ENCODE measurements at regions not wholly inside any gene's neighbourhood (a gene's known extent, or its start where the extent isn't known, plus 50 kb on each side); places are given as distances from the start of the nearest gene placed in this dataset.

DNA sequence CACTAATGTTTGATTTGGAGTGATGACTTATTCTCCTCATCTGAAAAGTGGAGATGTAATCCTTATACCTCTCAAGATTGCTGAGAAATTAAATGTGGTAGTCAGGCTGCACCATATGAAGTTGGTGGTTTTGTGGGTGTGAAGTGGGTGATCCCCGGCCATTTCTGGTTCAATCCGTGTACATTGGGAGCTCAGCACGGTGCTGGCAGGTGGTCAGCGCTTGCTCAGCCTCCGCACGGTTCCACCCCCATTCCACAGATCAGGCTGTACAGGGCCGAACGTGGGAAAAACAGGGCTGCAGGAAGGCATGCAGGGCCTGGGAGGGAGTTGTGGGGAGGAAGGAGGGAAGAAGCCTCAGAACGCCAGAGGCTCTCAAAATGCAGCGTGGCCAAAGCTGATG, 198.3 kb downstream of the INO80D start:
- ChIA-PET CTCF (no interaction called here), POLR2A (no interaction called here)
- Histone ChIP-seq H3K27ac (ENCODE audit: low read length) (no peak overlapping the region), H3K4me1 (ENCODE audit: control insufficient read depth, insufficient read depth, low read length) (no peaks in the 10 kb centered on the region), H3K36me3 (ENCODE audit: control insufficient read depth, insufficient read depth, low read length) (no peaks in the 10 kb centered on the region), H3K4me3 (ENCODE audit: low read depth in 2 of 2, low read length in 2 of 2) (no peak overlapping the region), H3K27me3 (ENCODE audit: control insufficient read depth, insufficient read depth, low read length) (no peaks in the 10 kb centered on the region; the same call in 1 of the 2 replicates), H3K9me3 (ENCODE audit: control insufficient read depth, insufficient read depth, low read depth, low read length) (no peaks in the 10 kb centered on the region)
- intact Hi-C loops (cut with micrococcal nuclease; ENCODE audit: unreplicated experiment): no loop called here
- ATAC-seq (no peak), DNase-seq (ENCODE audit: low read depth, low spot score) (no peak)
- in situ Hi-C loops (cut with HindIII; ENCODE audit: low pct_unique_long_range_greater_than_20kb, low sequenced_read_pairs): no loop called here
- no TSS peak for BruUV-seq (replicated peaks)
- TF ChIP-seq POLR2AphosphoS5 (IDR thresholded peaks at IDR 0.05; ENCODE audit: low read depth, low read length): no peak
- TF ChIP-seq, protein P1, sequence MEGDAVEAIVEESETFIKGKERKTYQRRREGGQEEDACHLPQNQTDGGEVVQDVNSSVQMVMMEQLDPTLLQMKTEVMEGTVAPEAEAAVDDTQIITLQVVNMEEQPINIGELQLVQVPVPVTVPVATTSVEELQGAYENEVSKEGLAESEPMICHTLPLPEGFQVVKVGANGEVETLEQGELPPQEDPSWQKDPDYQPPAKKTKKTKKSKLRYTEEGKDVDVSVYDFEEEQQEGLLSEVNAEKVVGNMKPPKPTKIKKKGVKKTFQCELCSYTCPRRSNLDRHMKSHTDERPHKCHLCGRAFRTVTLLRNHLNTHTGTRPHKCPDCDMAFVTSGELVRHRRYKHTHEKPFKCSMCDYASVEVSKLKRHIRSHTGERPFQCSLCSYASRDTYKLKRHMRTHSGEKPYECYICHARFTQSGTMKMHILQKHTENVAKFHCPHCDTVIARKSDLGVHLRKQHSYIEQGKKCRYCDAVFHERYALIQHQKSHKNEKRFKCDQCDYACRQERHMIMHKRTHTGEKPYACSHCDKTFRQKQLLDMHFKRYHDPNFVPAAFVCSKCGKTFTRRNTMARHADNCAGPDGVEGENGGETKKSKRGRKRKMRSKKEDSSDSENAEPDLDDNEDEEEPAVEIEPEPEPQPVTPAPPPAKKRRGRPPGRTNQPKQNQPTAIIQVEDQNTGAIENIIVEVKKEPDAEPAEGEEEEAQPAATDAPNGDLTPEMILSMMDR (IDR thresholded peaks at IDR 0.05): no peak
- no peak for TF ChIP-seq SIN3A (IDR thresholded peaks at IDR 0.05; ENCODE audit: borderline replicate concordance, insufficient read depth, low read depth, low read length)
- TF ChIP-seq, protein P2, sequence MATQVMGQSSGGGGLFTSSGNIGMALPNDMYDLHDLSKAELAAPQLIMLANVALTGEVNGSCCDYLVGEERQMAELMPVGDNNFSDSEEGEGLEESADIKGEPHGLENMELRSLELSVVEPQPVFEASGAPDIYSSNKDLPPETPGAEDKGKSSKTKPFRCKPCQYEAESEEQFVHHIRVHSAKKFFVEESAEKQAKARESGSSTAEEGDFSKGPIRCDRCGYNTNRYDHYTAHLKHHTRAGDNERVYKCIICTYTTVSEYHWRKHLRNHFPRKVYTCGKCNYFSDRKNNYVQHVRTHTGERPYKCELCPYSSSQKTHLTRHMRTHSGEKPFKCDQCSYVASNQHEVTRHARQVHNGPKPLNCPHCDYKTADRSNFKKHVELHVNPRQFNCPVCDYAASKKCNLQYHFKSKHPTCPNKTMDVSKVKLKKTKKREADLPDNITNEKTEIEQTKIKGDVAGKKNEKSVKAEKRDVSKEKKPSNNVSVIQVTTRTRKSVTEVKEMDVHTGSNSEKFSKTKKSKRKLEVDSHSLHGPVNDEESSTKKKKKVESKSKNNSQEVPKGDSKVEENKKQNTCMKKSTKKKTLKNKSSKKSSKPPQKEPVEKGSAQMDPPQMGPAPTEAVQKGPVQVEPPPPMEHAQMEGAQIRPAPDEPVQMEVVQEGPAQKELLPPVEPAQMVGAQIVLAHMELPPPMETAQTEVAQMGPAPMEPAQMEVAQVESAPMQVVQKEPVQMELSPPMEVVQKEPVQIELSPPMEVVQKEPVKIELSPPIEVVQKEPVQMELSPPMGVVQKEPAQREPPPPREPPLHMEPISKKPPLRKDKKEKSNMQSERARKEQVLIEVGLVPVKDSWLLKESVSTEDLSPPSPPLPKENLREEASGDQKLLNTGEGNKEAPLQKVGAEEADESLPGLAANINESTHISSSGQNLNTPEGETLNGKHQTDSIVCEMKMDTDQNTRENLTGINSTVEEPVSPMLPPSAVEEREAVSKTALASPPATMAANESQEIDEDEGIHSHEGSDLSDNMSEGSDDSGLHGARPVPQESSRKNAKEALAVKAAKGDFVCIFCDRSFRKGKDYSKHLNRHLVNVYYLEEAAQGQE (IDR thresholded peaks at IDR 0.05; ENCODE audit: insufficient read depth in 1 of 2, low read depth in 2 of 2, low read length in 1 of 2): no peak
- no peak for TF ChIP-seq TCF7L2 (IDR thresholded peaks at IDR 0.05; ENCODE audit: low read depth, low read length)

DNA sequence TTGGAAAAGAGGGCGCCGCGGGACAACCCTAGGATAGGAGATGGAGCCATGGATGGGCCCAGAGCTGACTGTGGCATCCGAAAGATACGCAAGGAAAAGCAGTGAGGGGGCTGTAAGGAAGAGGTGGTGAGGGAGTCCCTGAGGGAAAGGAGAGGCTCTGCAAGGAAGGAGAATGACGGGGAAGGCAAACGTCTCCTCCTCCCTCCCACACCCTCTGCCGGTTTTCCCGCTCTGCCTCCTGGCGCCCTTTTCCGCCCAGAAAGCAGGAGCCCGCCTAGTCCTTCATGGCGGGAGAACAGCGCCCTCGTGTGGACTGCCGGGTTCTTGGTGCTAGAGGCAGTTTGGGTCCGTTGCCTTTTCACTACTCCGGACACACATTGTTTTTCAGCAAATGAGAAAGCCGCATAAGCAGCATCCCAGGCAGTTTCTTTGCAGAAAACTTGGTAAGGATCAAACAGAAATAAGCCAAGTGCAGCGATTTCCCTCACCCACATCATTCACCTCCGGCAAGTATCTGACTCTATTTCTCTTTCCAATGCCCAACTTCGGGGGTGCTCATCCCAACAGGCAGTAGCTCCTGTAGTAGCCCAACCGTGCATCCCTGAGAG, 200.4 kb downstream of the INO80D start:
- ChIA-PET POLR2A (no interaction called here), CTCF (interaction anchor here (0.5 to 1.6 kb wide), 3 partner anchors 46 to 110 kb away, joined by 3 to 8 read pairs (median 5); no protein-coding TSS in a partner anchor)
- in situ Hi-C loops (cut with HindIII; ENCODE audit: low pct_unique_long_range_greater_than_20kb, low sequenced_read_pairs): no loop called here

More for the DNA sequence above, 200.4 kb downstream of the INO80D start:
- no peaks in the 10 kb centered on the region for H3K4me1 ChIP-seq (ENCODE audit: control insufficient read depth, insufficient read depth, low read length)
- ATAC-seq: peak; percentile 99
- no peaks in the 10 kb centered on the region; the same call in 1 of the 2 replicates for H3K27me3 ChIP-seq (ENCODE audit: control insufficient read depth, insufficient read depth, low read length)
- intact Hi-C loops (cut with micrococcal nuclease; ENCODE audit: unreplicated experiment): loop anchor here (2.0 kb wide), 1 partner anchor 119 kb away; no protein-coding TSS in a partner anchor
- peak; percentile 30 for DNase-seq (ENCODE audit: low read depth, low spot score)
- TF ChIP-seq TCF7L2 (IDR thresholded peaks at IDR 0.05; ENCODE audit: low read depth, low read length) (no peak), SIN3A (IDR thresholded peaks at IDR 0.05; ENCODE audit: borderline replicate concordance, insufficient read depth, low read depth, low read length) (no peak), POLR2AphosphoS5 (IDR thresholded peaks at IDR 0.05; ENCODE audit: low read depth, low read length) (no peak)
- TF ChIP-seq, protein P2 (IDR thresholded peaks at IDR 0.05; ENCODE audit: insufficient read depth in 1 of 2, low read depth in 2 of 2, low read length in 1 of 2): no peak
- TF ChIP-seq, protein P1 (IDR thresholded peaks at IDR 0.05): peak; percentile 93
- H3K4me3 ChIP-seq (ENCODE audit: low read depth in 2 of 2, low read length in 2 of 2): no peak overlapping the region
- no peaks in the 10 kb centered on the region for H3K36me3 ChIP-seq (ENCODE audit: control insufficient read depth, insufficient read depth, low read length)
- no peak overlapping the region for H3K27ac ChIP-seq (ENCODE audit: low read length)
- H3K9me3 ChIP-seq (ENCODE audit: control insufficient read depth, insufficient read depth, low read depth, low read length): no peaks in the 10 kb centered on the region
- BruUV-seq (replicated peaks): no TSS peak

All from Panc1 (cell line).